LNCaP clone FGC (cell line): ENCODE measurements at regions not wholly inside any gene's neighbourhood (a gene's known extent, or its start where the extent isn't known, plus 50 kb on each side); places are given as distances from the start of the nearest gene placed in this dataset.

Source experiments
- DNase-seq: peaks from one replicate; pipeline ENCODE4 v3.0.0-alpha.2; 2011; ENCODE audit warnings: low read depth
- H3K4me3 ChIP-seq: 2 replicates; pipeline ENCODE4 v1.5.1; 2011; ENCODE audit warnings: mild to moderate bottlenecking, low read depth, low read length, control low read depth
- CTCF ChIP-seq: IDR thresholded peaks from 2 replicates; pipeline ENCODE4 v1.5.1; 2012; ENCODE audit warnings: mild to moderate bottlenecking; ENCODE audit not compliant: control insufficient read depth, insufficient read depth; ENCODE audit errors: extremely low read depth

GRCh38 chr3:177514611-177515499 lies 317.6 kb upstream of the TBL1XR1 start:
- no peak for DNase-seq
- H3K4me3 ChIP-seq: no peak overlapping the region
- TF ChIP-seq CTCF: no peak

DNA sequence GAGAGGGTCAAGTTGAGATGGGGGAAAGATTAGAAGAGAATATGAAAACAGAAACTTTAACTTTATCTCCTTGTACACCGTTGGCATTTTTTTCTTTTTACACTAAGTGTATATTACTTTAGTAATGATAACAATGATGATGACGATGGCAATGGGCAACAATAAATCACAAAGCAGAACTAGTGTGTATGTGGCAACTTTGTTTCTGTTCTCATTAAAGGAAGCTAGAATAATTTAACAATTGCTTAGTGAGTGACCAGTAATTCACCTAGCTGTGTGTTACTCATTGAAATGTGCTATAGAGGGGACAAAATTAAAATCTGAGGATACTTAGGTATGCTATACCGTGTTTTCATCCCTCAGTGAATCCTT lies 318.5 kb upstream of the TBL1XR1 start:
- no peak for DNase-seq
- H3K4me3 ChIP-seq: no peak overlapping the region

GRCh38 chr3:177516158-177517011 lies 319.1 kb upstream of the TBL1XR1 start:
- no peak for TF ChIP-seq CTCF
- no peak overlapping the region for H3K4me3 ChIP-seq
- DNase-seq: no peak

More for the DNA sequence above, 318.5 kb upstream of the TBL1XR1 start:
- no peak for TF ChIP-seq CTCF

DNA sequence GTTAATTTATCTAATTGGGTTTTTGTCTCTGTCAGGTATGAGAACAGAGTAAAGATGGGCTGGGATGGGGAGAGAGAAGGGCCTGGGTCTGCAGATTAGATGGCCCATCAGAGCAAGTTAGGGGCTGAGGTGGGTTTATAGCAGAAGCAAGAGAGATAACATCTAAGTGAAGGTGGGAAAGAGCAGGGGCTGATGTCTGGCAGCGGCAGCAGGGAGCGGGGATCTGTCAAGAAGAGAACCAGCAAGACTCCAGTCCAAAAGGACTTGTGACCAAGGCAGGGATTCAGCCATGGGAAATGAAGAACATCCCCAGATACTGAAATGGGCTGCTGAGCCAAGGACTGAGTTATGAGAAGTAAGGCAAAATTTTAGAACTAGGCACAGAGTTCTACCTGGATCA lies 320.6 kb upstream of the TBL1XR1 start:
- TF ChIP-seq CTCF: no peak
- no peak for DNase-seq
- H3K4me3 ChIP-seq: no peak overlapping the region

DNA sequence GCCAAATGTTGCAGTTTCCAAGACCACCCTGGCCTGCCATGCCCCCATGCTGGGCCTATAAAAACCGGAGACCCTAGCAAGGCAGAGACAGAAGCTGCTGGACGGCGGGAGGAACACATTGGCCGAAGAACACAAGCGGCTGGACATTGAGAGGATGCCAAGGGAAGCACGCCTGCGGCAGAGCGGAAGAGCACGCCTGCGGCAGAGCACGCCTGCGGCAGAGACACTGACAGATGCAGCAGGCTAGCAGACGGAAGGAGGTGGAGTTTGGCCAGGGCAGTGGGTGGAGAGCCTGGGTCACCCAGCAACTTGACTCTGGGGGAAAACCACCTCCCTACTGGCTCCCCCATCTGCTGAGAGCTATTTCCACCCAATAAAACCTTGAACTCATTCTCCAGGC lies 322.3 kb upstream of the TBL1XR1 start:
- DNase-seq: no peak
- no peak overlapping the region for H3K4me3 ChIP-seq
- no peak for TF ChIP-seq CTCF

DNA sequence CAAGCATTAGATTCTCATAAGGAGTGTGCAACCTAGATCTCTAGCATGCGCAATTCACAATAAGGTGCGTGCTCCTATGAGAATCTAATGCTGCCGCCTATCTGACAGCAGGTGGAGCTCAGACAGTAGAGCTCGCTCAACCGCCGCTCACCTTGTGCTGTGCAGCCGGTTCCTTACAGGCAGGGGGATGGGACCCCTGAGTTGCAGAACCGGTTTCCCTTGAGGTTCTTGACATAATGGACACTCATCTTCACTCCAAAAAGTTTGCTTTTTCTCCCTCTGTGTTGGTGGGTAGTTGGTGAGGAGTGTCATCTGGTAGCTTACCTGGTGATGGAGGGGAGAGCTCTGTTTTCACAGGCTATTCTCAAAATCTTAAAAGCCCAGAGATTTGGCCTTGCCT lies 324.0 kb upstream of the TBL1XR1 start:
- DNase-seq: no peak
- TF ChIP-seq CTCF: peak; percentile 35
- no peak overlapping the region for H3K4me3 ChIP-seq
